ENCODE measurements at regions not wholly inside any gene's neighbourhood (a gene's known extent, or its start where the extent isn't known, plus 50 kb on each side); places are given as distances from the start of the nearest gene placed in this dataset.

DNA sequence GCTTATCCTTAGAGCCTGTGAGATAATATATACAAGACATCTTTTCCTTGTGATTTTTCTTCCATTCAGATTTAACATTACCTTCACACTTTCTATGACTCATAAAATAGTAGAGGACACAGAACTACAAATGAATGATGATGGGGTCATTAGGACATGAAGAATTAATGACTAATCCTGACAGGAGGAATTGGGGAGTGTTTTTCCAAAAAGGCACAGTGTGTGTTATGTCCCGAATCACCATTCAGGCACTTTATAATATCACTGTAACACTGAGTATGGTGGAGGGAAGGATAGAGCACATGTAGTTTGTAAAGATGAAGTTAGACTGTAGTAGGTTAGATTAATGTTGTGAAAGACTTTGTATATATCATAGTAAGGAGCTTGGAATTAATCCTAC, 391.3 kb downstream of the JRKL start:
- TF ChIP-seq, protein P1, sequence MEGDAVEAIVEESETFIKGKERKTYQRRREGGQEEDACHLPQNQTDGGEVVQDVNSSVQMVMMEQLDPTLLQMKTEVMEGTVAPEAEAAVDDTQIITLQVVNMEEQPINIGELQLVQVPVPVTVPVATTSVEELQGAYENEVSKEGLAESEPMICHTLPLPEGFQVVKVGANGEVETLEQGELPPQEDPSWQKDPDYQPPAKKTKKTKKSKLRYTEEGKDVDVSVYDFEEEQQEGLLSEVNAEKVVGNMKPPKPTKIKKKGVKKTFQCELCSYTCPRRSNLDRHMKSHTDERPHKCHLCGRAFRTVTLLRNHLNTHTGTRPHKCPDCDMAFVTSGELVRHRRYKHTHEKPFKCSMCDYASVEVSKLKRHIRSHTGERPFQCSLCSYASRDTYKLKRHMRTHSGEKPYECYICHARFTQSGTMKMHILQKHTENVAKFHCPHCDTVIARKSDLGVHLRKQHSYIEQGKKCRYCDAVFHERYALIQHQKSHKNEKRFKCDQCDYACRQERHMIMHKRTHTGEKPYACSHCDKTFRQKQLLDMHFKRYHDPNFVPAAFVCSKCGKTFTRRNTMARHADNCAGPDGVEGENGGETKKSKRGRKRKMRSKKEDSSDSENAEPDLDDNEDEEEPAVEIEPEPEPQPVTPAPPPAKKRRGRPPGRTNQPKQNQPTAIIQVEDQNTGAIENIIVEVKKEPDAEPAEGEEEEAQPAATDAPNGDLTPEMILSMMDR (IDR thresholded peaks at IDR 0.05) = no peak
- TF ChIP-seq POLR2A (IDR thresholded peaks at IDR 0.05) = no peak

Data from Peyer's patch (tissue), 4 donors.